ENCODE measurements at regions not wholly inside any gene's neighbourhood (a gene's known extent, or its start where the extent isn't known, plus 50 kb on each side); places are given as distances from the start of the nearest gene placed in this dataset.
A peak's percentile ranks its signal among the peaks of the same experiment; 100 is the strongest.
"Not testable (repeated sequence)": the region's sequence is repeated elsewhere in the genome, so short reads cannot be mapped to it uniquely, and the experiment has no call there.

DNA sequence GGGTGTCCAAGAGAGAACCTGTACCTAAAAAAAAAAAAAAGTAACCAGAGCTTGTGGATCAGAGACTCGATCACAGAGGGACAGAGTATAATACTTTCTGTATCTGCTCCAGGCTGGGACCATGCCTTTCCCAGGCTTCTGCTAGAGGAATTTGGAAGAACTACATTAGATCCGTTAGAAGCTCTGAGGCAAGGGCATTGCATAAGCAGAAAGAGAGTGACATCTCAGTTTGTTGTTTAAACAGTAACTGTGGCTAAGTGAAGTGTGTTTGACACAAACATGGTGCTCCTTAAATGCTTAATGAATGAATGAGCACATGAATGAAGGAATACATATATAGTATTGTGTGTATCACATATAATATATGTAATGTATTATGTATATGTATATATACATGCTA lies 131.2 kb downstream of the HS3ST3B1 start:
- no peak for DNase-seq (ENCODE audit: low read depth in 2 of 2)

DNA sequence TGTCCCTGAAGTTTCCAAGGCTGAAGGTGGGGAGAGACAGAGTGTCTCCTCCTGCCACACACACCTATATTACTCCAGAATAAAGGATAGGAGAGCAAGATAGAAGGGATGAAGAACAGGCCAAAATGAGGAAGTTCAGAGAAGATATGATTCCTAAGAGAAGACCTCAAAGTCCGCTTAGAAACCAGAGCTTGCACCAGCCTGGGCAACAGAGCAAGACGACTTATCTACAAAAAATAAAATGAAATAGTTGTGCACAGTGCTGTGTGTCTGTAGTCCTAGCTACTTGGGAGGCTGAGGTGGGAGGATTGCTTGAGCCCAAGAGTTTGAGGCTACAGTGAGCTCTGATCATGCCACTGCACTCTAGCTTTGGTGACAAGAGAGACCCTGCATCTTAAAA lies 128.2 kb downstream of the HS3ST3B1 start:
- no peak for DNase-seq (ENCODE audit: low read depth in 2 of 2)

DNA sequence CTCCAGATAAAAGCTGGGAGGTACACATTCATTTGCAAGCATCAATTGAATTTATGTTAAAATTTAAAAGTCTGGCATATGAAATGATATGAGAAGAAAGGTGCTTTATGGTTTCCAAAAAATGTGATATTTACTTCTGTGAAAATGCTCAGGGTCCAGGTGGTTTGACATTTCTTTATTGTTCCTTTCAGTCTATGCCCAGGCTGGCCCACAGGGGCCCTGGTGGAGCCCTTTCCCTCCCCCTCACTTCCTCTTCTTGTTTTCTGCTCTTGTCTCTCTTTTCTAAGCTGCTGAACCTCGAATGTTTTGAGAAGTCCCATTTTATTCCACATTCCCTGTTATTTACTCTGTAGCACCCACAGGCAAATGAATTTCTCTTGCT lies 127.8 kb downstream of the HS3ST3B1 start:
- peak in 1 of 2 donors; percentile 10 for DNase-seq (ENCODE audit: low read depth in 2 of 2)

DNA sequence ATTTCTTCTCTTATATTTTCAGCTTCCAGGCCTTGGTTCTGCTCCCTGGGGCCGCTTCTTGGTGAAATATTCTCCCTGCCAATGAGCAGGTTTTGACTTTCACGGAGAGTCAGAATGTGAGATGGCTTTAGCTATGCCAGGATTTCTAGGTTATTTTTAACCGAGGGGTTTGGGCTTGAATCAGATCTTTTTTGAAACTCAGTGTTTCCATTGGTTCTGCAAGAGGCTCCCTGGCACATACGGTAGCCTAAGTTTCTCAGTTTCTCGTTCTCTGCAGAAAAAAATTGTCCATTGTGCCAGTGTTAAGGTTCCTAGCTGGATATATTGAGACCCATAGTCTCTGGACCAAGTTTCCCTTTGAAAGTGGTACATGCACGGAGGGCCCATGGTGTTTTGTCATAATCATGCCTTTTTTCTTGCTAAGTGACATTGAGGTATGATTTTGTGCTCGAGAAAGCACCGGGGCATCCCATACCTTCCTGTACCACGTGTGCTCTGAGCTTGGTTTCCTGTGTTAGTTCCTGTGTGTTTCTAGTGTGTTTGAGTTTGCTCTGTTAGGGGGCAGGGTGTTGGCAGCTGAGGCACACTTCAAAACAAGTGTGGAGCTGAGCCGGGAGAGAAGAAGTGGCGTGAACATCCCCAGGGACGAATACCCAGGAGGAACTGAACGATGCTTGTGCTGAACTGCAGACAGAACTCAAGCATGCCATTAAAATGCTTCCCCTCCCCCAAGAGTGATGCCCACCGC lies 127.2 kb downstream of the HS3ST3B1 start:
- DNase-seq (ENCODE audit: low read depth in 2 of 2), result peak; percentile 17 to 22

DNA sequence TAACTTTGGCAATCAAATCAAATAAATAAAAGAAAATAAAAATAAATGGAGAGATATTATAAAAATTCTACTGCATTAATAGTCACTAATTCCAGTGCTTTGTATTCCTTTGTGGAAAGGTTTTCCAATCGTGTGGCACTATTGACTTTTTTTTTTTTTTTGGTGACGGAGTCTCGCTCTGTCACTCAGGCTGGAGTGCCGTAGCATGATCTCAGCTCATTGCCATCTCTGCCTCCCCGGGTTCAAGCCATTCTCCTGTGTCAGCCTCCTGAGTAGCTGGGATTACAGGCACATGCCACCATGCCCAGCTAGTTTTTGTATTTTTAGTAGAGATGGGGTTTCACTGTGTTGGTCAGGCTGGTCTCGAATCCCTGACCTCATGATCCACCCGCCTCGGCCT lies 122.3 kb downstream of the HS3ST3B1 start:
- not testable (repeated sequence) for DNase-seq (ENCODE audit: low read depth in 2 of 2)

DNA sequence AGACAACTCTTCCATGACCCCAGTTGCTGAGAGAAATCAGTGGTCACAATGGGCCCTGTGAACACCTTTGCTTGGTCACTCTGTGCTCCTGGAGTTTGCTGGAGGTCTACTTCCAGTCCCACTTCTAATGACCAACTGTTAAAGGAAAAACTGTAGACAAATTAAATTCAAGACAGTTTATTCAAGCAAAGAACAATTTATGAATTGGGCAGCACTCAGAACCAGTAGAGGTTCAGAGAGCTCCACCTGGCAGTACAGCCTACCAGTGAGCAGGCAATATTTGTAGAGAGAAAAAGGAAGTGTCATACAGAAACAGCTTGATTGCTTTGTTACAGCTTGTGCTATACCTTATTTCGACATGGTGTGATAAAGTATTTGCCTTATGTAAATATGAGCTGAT lies 116.5 kb downstream of the HS3ST3B1 start:
- no peak for DNase-seq (ENCODE audit: low read depth in 2 of 2)

DNA sequence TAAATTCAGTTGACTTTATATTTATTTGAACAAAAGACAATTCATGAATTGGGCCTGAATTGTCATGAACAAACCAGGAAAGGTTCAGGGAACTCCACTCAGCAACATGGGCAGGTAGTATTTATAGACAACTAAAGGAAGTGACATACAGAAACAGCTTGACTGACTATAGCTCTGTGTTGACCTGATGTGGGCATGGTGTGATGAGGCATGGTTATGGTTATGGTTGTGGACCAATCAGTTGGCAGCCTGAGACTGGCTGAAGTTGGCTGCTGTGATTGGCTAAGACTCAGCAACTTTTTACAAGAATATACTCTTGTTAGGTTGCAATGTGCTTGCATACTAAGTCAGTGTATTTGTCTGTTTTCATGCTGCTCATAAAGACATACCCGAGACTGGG lies 108.4 kb downstream of the HS3ST3B1 start:
- DNase-seq (ENCODE audit: low read depth in 2 of 2), result no peak

DNA sequence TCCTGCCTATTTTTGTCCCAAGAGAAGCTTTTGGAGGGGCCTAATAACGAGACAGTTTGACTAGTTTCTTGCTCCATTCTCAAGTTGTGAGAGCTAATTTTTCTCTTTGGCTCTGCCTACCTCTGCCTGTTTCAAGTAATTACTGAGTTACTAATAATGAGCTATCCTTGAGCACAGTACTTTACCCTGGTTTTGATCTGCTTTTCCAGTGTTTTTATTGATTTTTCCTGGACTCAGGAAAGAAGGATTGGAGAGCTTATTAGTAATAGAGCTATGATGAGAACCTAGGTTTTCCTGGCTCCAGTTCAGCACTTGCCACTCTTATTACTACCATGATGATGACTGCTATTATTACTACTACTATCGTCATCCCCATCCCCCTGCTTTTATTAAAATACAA lies 106.7 kb downstream of the HS3ST3B1 start:
- no peak for DNase-seq (ENCODE audit: low read depth in 2 of 2)

DNA sequence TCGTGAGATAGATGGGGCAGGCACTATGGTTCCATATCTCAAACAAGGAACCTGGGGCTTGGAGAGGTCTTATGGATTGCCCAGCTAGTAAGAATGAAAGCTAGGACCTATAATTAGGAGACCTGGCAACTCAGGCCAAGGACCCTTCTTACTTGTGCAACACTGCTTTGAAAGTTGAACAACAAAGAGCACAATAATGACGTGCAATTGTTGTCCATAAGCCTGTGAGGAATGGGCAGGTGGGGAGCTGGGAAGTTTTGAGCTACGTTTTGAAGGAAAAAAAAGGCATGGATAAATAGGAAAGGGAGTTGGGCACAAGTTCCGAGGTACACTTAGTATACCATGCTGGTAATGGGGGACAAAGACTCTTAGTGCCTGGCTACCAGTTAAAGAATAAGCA lies 104.3 kb downstream of the HS3ST3B1 start:
- DNase-seq (ENCODE audit: low read depth in 2 of 2), result no peak
